Endothelial cell of umbilical vein (primary cell): ENCODE measurements at regions not wholly inside any gene's neighbourhood (a gene's known extent, or its start where the extent isn't known, plus 50 kb on each side); places are given as distances from the start of the nearest gene placed in this dataset.

Experiments used
- CTCF ChIP-seq, 2 donors: IDR thresholded peaks; 1 replicate in 1 of 2; 2 replicates in 1 of 2; pipeline ENCODE4 v1.5.1; 2011; ENCODE audit warnings: low read length in 2 of 2, mild to moderate bottlenecking in 2 of 2, moderate library complexity in 2 of 2, control low read depth in 1 of 2, inconsistent platforms in 1 of 2, low read depth in 1 of 2; ENCODE audit not compliant: insufficient read depth in 1 of 2; ENCODE audit errors: extremely low read depth in 1 of 2
- EZH2 ChIP-seq: IDR thresholded peaks from 2 replicates; pipeline ENCODE4 v1.6.1; 2012; ENCODE audit warnings: borderline replicate concordance, low read depth, mild to moderate bottlenecking, moderate library complexity, low read length, inconsistent platforms; ENCODE audit not compliant: severe bottlenecking
- GATA2 ChIP-seq: IDR thresholded peaks from 2 replicates; pipeline ENCODE4 v1.7.0; 2011; ENCODE audit warnings: low read depth, mild to moderate bottlenecking, moderate library complexity, mixed read lengths, low read length; ENCODE audit not compliant: insufficient read length, insufficient read depth
- JUN ChIP-seq: IDR thresholded peaks from 2 replicates; pipeline ENCODE4 v1.6.1; 2011; ENCODE audit warnings: borderline replicate concordance, low read depth; ENCODE audit not compliant: insufficient read length, insufficient read depth
- MAX ChIP-seq: IDR thresholded peaks from 2 replicates; pipeline ENCODE4 v1.6.1; 2011; ENCODE audit not compliant: insufficient read depth, insufficient read length
- MYC ChIP-seq: IDR thresholded peaks from one replicate; pipeline ENCODE4 v1.6.1; 2011; ENCODE audit warnings: mild to moderate bottlenecking, low read depth, low read length
- POLR2A ChIP-seq: IDR thresholded peaks from 2 replicates; pipeline ENCODE4 v1.6.1; 2012; ENCODE audit warnings: low read depth, mild to moderate bottlenecking, control low read depth, low read length
- POLR2AphosphoS5 ChIP-seq: IDR thresholded peaks from 2 replicates; pipeline ENCODE4 v1.6.1; 2012; ENCODE audit warnings: low read depth, mild to moderate bottlenecking, control low read depth, low read length, moderate library complexity; ENCODE audit not compliant: insufficient read depth

GRCh38 chr3:125679258-125679657, 84.0 kb upstream of the OSBPL11 start:
- no peak for TF ChIP-seq CTCF (IDR thresholded peaks at IDR 0.05; ENCODE audit: extremely low read depth in 1 of 2, insufficient read depth in 1 of 2, low read depth in 1 of 2, low read length in 2 of 2)
- no peak for TF ChIP-seq POLR2A
- no peak for TF ChIP-seq POLR2AphosphoS5
- TF ChIP-seq EZH2, result no peak
- TF ChIP-seq MAX, result no peak
- no peak for TF ChIP-seq MYC
- TF ChIP-seq GATA2, result no peak
- TF ChIP-seq JUN, result no peak
